Lower lobe of right lung (tissue), 2 donors: ENCODE measurements at regions not wholly inside any gene's neighbourhood (a gene's known extent, or its start where the extent isn't known, plus 50 kb on each side); places are given as distances from the start of the nearest gene placed in this dataset.

Source experiments
- ATAC-seq, 2 donors: fragments of 200-7000 bp; cut with Tn5 transposase; one replicate each; pipeline ENCODE4 v1.9.1; 2020 to 2022; ENCODE audit warnings: mild to moderate bottlenecking in 2 of 2, moderate library complexity in 2 of 2
- DNase-seq: peaks from one replicate; pipeline ENCODE4 v3.0.0-alpha.2; 2020
- H3K27ac ChIP-seq: fragments of 200-600 bp; one replicate; pipeline ENCODE4 v1.8.0; 2022
- H3K27me3 ChIP-seq: fragments of 200-600 bp; one replicate; pipeline ENCODE4 v1.8.0; 2022; ENCODE audit warnings: low read depth
- H3K36me3 ChIP-seq: fragments of 200-600 bp; one replicate; pipeline ENCODE4 v1.8.0; 2022; ENCODE audit warnings: mild to moderate bottlenecking
- H3K4me1 ChIP-seq: fragments of 200-600 bp; one replicate; pipeline ENCODE4 v1.8.0; 2022
- H3K4me3 ChIP-seq: fragments of 200-600 bp; one replicate; pipeline ENCODE4 v1.8.0; 2022; ENCODE audit warnings: mild to moderate bottlenecking
- H3K9me3 ChIP-seq: fragments of 200-600 bp; one replicate; pipeline ENCODE4 v1.8.0; 2022
- CTCF ChIP-seq: fragments of 200-600 bp; IDR thresholded peaks from one replicate; pipeline ENCODE4 v1.8.0; 2022; ENCODE audit warnings: antibody characterized with exemption, mild to moderate bottlenecking
- intact Hi-C: fragments of 100-400 bp; cut with DNase I; formaldehyde crosslinking; loops from one replicate; pipeline ENCODE4 v1.11.0; 2022
- donor health status: DM: no; HTN: yes; CAD: no; lungs with severe emphysema.

GRCh38 chr4:3861720-3862639 lies 95.8 kb downstream of the ADRA2C start:
- TF ChIP-seq CTCF = no peak
- H3K4me3 ChIP-seq = no peak overlapping the region
- DNase-seq (peak; percentile 18), ATAC-seq (no peak)
- H3K4me1 ChIP-seq = no peaks in the 10 kb centered on the region
- intact Hi-C loops = no loop called here
- peaks cover 47% of the 10 kb centered on the region for H3K27me3 ChIP-seq
- H3K9me3 ChIP-seq = no peaks in the 10 kb centered on the region
- H3K36me3 ChIP-seq = no peaks in the 10 kb centered on the region
- H3K27ac ChIP-seq = no peak overlapping the region

- no peaks in the 10 kb centered on the region for H3K36me3 ChIP-seq
- H3K27me3 ChIP-seq = peaks cover 47% of the 10 kb centered on the region
- H3K9me3 ChIP-seq = no peaks in the 10 kb centered on the region
- H3K27ac ChIP-seq = no peak overlapping the region
- intact Hi-C loops = no loop called here
- TF ChIP-seq CTCF = no peak
- no peak for ATAC-seq
- no peak overlapping the region for H3K4me3 ChIP-seq
- peak; percentile 45 for DNase-seq
- no peaks in the 10 kb centered on the region for H3K4me1 ChIP-seq
Observed at GRCh38 chr4:3862640-3863420, 96.6 kb downstream of the ADRA2C start.

GRCh38 chr4:3863841-3864741 lies 97.9 kb downstream of the ADRA2C start:
- ATAC-seq = no peak
- Histone ChIP-seq H3K36me3 (no peaks in the 10 kb centered on the region), H3K4me3 (no peak overlapping the region), H3K27ac (no peak overlapping the region), H3K27me3 (peaks cover 42% of the 10 kb centered on the region), H3K9me3 (no peaks in the 10 kb centered on the region), H3K4me1 (no peaks in the 10 kb centered on the region)
- DNase-seq = peak; percentile 21
- intact Hi-C loops = no loop called here
- no peak for TF ChIP-seq CTCF

- DNase-seq = peak; percentile 30
- intact Hi-C loops = no loop called here
- Histone ChIP-seq H3K36me3 (no peaks in the 10 kb centered on the region), H3K27ac (no peak overlapping the region), H3K9me3 (no peaks in the 10 kb centered on the region), H3K4me1 (no peaks in the 10 kb centered on the region), H3K4me3 (no peak overlapping the region), H3K27me3 (peaks cover 40% of the 10 kb centered on the region)
- TF ChIP-seq CTCF = no peak
- no peak for ATAC-seq
Observed at GRCh38 chr4:3864742-3865721, 98.8 kb downstream of the ADRA2C start.
